Right atrium auricular region (tissue), 2 donors: ENCODE measurements at regions not wholly inside any gene's neighbourhood (a gene's known extent, or its start where the extent isn't known, plus 50 kb on each side); places are given as distances from the start of the nearest gene placed in this dataset.
"Not testable (repeated sequence)": the region's sequence is repeated elsewhere in the genome, so short reads cannot be mapped to it uniquely, and the experiment has no call there.

Experiments used
- DNase-seq: peaks from one replicate; pipeline ENCODE4 v3.0.0-alpha.2; 2019; ENCODE audit warnings: low spot score
- H3K27ac ChIP-seq, 2 donors: fragments of 200-600 bp; sonication (generic); 1 replicate in 1 of 2; 2 replicates in 1 of 2; pipeline ENCODE4 v1.5.1; 2016 to 2019
- H3K27me3 ChIP-seq, 2 donors: fragments of 200-600 bp; sonication (generic); one replicate each; pipeline versions ENCODE4 v1.5.1 to v1.6.0; 2017 to 2019
- H3K36me3 ChIP-seq: fragments of 200-600 bp; sonication (generic); one replicate; pipeline ENCODE4 v1.5.1; 2016
- H3K4me1 ChIP-seq, 2 donors: fragments of 200-600 bp; sonication (generic); one replicate each; pipeline versions ENCODE4 v1.5.1 to v1.6.0; 2017 to 2019
- H3K4me3 ChIP-seq, 2 donors: fragments of 200-600 bp; sonication (generic); 1 replicate in 1 of 2; 2 replicates in 1 of 2; pipeline ENCODE4 v1.5.1; 2017 to 2019; ENCODE audit warnings: mild to moderate bottlenecking in 1 of 2, moderate library complexity in 1 of 2
- H3K9me3 ChIP-seq, 2 donors: fragments of 200-600 bp; sonication (generic); one replicate each; pipeline ENCODE4 v1.5.1; 2019
- TF ChIP-seq, protein P1 (sequence below), 2 donors: fragments of 200-600 bp; sonication (generic); IDR thresholded peaks; one replicate each; pipeline ENCODE4 v1.5.1; 2019; ENCODE audit warnings: antibody characterized with exemption in 2 of 2

DNA sequence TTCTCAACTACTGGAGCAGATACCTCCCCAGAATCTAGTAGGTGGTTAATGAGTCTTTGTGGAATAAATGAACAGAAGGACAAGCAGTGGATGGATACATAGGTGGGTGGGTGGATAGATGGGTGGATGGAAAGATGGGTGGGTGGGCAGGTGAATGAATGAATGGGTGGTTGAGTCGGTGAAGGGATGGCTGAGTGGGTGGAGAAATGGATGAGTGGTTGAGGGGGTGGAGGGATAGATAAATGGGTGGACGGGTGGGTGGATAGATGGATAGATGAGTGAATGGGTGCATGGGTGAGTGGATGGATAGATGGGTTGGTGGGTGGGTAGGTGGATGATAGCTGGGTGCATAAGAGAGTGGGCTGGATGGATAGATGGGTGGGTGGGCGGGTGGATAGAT, 80.6 kb upstream of the CLEC6A start:
- not testable (repeated sequence) for DNase-seq, H3K4me1 ChIP-seq, H3K36me3 ChIP-seq, H3K27ac ChIP-seq, H3K9me3 ChIP-seq, H3K27me3 ChIP-seq, H3K4me3 ChIP-seq

DNA sequence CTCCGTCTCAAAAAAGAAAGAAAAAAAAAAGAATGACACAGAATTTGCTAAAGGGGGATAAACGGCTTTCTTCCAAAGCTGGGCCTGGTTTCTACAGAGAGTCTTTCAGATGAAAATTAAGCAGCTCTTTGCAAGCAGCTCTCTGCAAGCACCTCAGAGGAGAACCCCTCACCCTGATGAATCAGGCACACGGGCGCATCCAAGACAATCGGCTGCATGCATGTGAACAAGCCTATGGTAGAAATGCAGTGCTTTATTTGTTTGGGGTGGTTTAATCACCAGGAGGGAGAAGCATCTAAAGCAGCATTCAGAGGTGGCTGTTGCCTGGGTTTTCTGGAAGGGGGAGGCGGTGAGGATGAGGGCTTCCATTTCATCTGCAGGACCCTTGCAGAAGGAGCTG, 78.0 kb upstream of the CLEC6A start:
- H3K9me3 ChIP-seq, H3K27ac ChIP-seq, H3K4me3 ChIP-seq, DNase-seq, H3K4me1 ChIP-seq, H3K36me3 ChIP-seq, H3K27me3 ChIP-seq: not testable (repeated sequence)

DNA sequence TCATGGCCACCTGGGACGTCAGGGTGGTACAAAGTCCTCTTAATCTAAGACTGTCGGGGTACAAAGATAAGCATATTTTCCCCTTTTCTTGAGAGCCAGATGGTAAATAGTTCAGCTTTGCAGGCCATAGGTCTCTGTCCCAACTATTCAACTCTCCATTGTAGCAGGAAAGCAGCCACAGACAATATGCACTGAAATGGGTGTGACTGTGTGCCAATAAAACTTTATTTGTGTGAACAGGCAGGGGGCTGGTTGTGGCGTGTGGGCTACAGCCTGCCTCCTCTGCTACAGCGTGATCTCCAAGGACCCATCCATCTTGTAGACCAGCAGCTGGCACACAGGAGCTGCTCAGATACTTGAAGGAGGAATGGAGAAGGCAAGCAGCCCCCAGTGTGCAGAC, 73.2 kb upstream of the CLEC6A start:
- not testable (repeated sequence) for DNase-seq, H3K27me3 ChIP-seq, H3K36me3 ChIP-seq, H3K4me3 ChIP-seq, H3K27ac ChIP-seq, H3K4me1 ChIP-seq, H3K9me3 ChIP-seq

DNA sequence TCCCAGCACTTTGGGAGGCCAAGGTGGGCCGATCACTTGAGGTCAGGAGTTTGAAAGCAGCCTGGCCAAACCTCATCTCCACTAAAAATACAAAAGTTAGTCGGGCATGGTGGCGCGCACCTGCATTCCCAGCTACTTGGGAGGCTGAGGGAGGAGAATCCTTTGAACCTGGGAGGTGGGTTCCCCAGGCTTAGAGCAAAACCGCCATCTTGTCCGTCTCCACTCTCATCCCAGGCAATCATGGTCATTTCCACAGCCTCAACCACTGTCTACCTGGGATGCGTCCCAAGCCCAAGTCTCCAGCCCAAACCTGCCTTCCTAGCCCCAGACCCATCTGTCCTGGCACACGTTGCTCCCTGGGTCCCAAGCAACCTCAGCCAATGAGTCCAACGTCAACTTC, 71.1 kb upstream of the CLEC6A start:
- not testable (repeated sequence) for DNase-seq, H3K4me1 ChIP-seq, H3K27ac ChIP-seq

DNA sequence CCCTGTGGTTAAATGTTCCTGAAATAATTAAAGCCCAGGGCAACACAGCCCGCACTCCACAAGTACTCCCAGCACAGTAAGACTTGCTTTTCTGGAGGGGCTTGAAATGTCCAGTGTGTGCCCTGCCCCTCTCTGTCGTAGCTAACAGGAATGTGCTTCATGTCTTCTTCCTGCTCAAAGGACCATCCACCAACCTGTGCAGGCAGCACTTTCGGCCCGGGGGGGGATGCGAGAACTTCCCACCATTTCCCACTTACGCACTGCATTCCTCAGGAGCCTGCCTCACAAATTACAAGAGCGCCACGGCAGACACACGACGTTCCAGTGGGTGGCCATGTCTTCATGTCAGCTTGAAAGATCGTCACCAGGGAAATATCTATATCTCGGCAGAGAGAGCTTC, 70.3 kb upstream of the CLEC6A start:
- not testable (repeated sequence) for H3K27me3 ChIP-seq, H3K4me3 ChIP-seq, DNase-seq, H3K4me1 ChIP-seq, H3K9me3 ChIP-seq, H3K27ac ChIP-seq, H3K36me3 ChIP-seq

More for the DNA sequence above, 71.1 kb upstream of the CLEC6A start:
- not testable (repeated sequence) for H3K4me3 ChIP-seq, H3K27me3 ChIP-seq, H3K9me3 ChIP-seq, H3K36me3 ChIP-seq

DNA sequence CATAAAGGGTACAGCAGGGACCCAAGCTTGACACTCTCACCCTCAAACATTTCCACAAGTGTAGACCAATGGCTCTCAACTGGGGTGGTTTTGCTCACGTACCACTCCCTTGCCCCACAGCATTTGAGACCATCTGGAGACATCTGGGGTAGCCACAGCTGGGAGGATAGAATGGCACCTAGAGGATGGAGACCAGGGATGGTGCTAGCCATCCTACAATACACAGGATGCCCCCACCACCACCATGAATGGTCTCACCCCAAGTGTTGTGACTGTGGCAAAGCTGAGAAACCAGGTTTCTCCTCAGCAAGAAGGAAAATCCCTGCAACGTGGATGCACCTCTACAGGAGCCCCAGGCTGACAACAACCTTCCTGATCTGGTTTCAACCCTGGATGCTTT, 69.1 kb upstream of the CLEC6A start:
- not testable (repeated sequence) for H3K4me1 ChIP-seq, H3K27me3 ChIP-seq, DNase-seq, H3K9me3 ChIP-seq, H3K4me3 ChIP-seq, H3K27ac ChIP-seq, H3K36me3 ChIP-seq

DNA sequence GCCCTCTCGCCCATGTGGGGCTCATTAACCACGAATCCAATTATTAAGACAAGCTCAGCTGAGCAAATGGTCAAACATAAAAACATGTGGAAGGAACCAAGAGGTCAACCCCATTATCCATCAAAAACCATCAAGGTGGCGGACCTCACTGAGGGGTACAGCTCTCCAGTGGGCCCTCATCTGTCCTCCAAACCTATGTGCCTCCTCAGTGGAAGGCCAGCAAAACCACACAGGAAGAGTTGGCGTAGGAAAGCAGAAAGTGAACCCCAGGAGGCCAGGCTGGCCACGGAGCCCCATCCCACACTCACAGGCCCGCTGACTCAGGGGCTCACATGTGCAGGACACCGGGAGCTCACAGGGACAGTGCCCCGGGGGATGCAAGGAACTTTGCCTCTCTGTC, 66.5 kb upstream of the CLEC6A start:
- H3K4me1 ChIP-seq, H3K27me3 ChIP-seq, DNase-seq, H3K4me3 ChIP-seq, H3K9me3 ChIP-seq, H3K27ac ChIP-seq, H3K36me3 ChIP-seq: not testable (repeated sequence)

DNA sequence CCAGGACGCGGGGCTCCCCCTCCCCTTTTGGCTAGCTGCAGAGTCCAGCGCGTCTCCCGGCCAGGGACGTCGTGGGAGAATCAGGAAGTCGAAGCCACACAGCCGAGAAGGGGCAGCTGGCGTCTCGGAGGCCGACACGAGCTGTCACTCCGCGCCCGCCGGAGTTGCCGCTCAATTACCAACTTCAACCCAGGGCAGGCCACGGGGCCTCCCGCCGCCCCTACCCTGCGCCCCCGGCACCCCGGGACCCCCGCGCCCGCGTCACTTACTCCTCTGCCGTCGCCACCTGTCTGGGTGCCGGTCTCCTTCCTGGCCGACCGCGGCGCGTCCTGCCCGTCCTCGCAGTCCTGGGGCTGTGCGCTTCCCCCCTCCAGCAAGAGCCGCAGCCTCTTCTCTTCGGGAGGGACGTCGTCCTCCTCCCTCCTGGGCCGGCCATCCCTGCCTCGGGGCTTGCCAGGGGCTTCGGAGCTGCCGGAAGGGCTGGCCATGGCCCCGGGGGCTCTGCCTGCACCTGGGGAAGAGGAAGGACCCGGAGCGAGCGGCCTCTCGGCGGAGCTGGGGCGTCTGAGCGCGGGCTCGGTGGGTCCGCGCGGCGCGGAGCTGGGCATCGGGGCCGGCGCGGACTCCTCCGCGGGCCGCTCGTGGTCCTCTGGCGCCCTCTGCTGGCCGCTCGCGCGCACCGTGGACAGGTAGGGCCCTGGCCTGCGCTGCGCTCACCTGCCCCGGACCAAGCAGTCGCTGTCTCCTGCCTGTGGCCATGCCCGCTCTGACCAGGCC, 65.6 kb upstream of the CLEC6A start:
- H3K4me3 ChIP-seq: peak overlapping the region; percentile 25 to 50
- H3K9me3 ChIP-seq, H3K27ac ChIP-seq, H3K36me3 ChIP-seq, H3K27me3 ChIP-seq, H3K4me1 ChIP-seq: not testable (repeated sequence)
- TF ChIP-seq, protein P1, sequence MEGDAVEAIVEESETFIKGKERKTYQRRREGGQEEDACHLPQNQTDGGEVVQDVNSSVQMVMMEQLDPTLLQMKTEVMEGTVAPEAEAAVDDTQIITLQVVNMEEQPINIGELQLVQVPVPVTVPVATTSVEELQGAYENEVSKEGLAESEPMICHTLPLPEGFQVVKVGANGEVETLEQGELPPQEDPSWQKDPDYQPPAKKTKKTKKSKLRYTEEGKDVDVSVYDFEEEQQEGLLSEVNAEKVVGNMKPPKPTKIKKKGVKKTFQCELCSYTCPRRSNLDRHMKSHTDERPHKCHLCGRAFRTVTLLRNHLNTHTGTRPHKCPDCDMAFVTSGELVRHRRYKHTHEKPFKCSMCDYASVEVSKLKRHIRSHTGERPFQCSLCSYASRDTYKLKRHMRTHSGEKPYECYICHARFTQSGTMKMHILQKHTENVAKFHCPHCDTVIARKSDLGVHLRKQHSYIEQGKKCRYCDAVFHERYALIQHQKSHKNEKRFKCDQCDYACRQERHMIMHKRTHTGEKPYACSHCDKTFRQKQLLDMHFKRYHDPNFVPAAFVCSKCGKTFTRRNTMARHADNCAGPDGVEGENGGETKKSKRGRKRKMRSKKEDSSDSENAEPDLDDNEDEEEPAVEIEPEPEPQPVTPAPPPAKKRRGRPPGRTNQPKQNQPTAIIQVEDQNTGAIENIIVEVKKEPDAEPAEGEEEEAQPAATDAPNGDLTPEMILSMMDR (IDR thresholded peaks at IDR 0.05): peak; percentile 72 to 76
- DNase-seq: peak; percentile 63

DNA sequence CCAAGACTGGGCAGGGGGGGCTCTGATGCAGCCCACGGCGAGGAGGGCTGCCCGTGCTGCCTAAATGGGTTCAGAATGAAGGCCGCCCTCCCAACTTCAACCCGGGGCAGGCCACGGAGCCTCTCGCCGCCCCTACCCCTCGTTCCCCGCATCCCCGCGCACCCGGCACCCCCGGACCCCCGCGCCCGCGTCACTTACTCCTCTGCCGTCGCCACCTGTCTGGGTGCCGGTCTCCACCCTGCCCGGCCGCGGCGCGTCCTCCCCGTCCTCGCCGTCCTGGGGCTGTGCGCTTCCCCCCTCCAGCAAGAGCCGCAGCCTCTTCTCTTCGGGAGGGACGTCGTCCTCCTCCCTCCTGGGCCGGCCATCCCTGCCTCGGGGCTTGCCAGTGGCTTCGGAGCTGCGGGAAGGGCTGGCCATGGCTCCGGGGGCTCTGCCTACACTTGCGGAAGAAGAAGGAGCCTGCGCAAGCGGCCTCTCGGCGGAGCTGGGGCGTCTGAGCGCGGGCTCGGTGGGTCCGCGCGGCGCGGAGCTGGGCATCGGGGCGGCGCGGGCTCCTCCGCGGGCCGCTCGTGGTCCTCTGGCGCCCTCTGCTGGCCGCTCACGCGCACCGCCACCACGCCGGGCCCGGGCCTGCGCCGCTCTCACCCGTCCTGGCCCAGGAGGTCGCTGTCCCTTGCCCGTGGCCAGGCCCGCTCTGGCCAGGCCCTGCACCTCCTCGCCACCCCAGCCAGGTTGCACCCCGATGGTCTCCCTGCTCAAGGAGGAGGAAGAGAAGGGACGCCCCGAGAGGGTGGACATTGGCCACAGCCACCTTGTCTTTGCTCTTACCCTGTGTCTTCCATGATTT, 59.3 kb upstream of the CLEC6A start:
- DNase-seq, H3K27me3 ChIP-seq, H3K27ac ChIP-seq, H3K36me3 ChIP-seq, H3K9me3 ChIP-seq, H3K4me1 ChIP-seq: not testable (repeated sequence)
- TF ChIP-seq, protein P1 (IDR thresholded peaks at IDR 0.05): peak; percentile 46 to 77
- peak overlapping the region; percentile 29 to 50 for H3K4me3 ChIP-seq

DNA sequence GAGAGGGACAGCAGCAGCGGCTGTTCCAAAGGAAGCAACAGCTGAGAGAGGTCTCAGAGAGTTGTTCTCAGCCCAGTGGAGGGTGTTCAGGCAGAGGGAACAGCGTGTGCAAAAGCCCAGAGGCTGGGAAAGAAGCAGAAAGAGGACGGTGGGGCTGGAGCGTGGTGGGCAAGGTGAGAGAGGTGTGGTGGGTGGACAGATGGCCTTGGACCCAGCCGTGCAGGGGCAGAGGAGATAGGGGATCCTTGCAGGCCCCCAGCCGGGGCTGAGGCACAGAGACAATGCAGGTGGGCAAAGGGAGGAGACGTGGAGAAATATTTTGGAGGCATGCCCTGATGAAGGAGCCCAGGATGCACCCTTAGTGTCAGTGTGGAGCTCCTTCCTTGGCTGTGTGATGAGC, 58.4 kb upstream of the CLEC6A start:
- H3K27me3 ChIP-seq, H3K9me3 ChIP-seq, H3K36me3 ChIP-seq, H3K4me1 ChIP-seq, H3K27ac ChIP-seq, H3K4me3 ChIP-seq, DNase-seq: not testable (repeated sequence)

DNA sequence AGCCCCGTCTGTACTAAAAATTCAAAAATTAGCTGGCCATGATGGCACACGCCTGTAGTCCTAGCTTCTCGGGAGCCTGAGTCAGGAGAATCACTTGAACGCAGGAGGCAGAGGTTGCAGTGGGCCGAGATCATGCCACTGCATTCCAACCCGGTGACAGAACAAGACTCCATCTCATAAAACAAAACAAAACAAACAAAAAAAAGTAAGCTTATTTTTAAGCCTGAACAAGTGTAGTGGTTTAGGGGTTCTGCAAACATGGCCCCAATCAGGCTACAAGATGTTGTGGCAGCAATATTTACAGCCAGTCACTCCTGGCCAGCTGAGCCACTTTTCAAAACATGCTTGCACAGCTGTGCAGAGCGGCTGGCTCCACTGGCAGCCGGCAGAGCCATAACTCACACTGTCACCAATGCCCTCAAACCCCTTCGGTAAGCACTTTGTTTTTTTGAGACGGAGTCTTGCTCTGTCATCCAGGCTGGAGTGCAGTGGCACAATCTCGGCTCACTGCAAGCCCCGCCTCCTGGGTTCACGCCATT, 56.2 kb upstream of the CLEC6A start:
- not testable (repeated sequence) for H3K4me1 ChIP-seq, DNase-seq, H3K36me3 ChIP-seq, H3K9me3 ChIP-seq, H3K27me3 ChIP-seq, H3K4me3 ChIP-seq, H3K27ac ChIP-seq

DNA sequence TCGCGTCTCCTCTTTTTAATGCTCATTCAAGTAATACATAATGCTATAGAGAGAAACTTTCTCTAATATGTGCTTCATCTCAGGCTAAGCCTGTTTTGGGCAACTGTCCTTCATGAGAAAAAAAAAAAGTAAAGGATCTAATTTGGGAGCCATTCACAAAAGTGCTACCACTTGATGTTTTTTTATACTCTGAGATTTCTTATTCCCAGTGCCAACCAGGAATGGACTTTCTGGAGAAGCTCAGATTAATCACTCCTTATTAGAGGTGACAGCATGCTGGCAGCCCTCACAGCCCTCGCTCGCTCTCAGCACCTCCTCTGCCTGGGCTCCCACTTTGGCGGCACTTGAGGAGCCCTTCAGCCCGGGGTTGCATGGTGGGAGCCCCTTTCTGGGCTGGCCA, 51.9 kb upstream of the CLEC6A start:
- not testable (repeated sequence) for H3K27ac ChIP-seq, H3K4me3 ChIP-seq, H3K9me3 ChIP-seq, H3K27me3 ChIP-seq, H3K36me3 ChIP-seq, DNase-seq, H3K4me1 ChIP-seq

DNA sequence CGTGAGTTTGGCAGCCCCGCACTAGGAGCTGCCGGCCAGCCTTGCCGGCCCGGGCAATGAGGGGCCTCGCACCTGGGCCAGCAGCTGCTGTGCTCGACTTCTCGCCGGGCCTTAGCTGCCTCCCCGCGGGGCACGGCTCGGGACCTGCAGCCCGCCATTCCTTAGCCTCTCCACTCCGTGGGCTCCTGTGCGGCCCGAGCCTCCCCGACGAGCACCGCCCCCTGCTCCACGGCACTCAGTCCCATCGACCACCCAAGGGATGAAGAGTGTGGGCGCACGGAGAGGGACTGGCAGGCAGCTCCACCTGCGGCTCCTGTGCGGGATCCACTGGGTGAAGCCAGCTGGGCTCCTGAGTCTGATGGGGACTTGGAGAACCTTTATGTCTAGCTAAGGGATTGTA, 51.4 kb upstream of the CLEC6A start:
- DNase-seq, H3K27me3 ChIP-seq, H3K36me3 ChIP-seq: not testable (repeated sequence)

More for the DNA sequence above, 51.4 kb upstream of the CLEC6A start:
- H3K4me1 ChIP-seq, H3K4me3 ChIP-seq, H3K27ac ChIP-seq, H3K9me3 ChIP-seq: not testable (repeated sequence)
